ES-I3 (cell line): ENCODE measurements at regions not wholly inside any gene's neighbourhood (a gene's known extent, or its start where the extent isn't known, plus 50 kb on each side); places are given as distances from the start of the nearest gene placed in this dataset.

ENCODE experiments used
- H3K36me3 ChIP-seq: 2 replicates; pipeline ENCODE4 v1.6.1; 2013; ENCODE audit warnings: mild to moderate bottlenecking, low read length, control low read depth, moderate library complexity; ENCODE audit not compliant: insufficient read depth
- H3K4me1 ChIP-seq: 2 replicates; pipeline ENCODE4 v1.6.1; 2013; ENCODE audit warnings: mild to moderate bottlenecking, control low read depth, low read length; ENCODE audit not compliant: insufficient read depth
- H3K9ac ChIP-seq: 2 replicates; pipeline ENCODE4 v1.6.1; 2013; ENCODE audit warnings: low read depth, mild to moderate bottlenecking, low read length, moderate library complexity
- H3K9me3 ChIP-seq: 2 replicates; pipeline ENCODE4 v1.6.1; 2013; ENCODE audit warnings: mild to moderate bottlenecking, low read length, moderate library complexity; ENCODE audit not compliant: control insufficient read depth, insufficient read depth

DNA sequence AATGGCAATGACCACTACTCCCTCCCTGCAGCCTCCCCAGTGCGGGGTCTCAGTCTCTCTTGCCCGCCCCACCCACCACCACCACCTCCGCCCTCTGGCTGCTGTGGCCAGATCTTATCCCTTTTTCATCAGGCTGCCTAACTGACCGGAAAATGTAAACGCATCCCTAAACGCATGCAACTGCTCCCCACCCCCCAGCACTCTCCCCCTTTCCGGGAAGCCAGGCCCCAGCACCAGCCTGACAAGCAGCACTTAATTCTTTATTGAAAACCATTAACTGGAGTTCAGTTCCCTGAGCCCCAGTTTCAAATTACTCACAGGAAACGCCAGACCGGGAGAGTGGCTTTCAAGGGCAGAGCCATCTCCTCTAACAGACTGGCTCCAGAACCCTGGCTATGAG lies 147.7 kb downstream of the DMRTA2 start:
- Histone ChIP-seq H3K36me3 (no peaks in the 10 kb centered on the region), H3K4me1 (peaks cover 22% of the 10 kb centered on the region), H3K9ac (no peak overlapping the region), H3K9me3 (no peaks in the 10 kb centered on the region)

DNA sequence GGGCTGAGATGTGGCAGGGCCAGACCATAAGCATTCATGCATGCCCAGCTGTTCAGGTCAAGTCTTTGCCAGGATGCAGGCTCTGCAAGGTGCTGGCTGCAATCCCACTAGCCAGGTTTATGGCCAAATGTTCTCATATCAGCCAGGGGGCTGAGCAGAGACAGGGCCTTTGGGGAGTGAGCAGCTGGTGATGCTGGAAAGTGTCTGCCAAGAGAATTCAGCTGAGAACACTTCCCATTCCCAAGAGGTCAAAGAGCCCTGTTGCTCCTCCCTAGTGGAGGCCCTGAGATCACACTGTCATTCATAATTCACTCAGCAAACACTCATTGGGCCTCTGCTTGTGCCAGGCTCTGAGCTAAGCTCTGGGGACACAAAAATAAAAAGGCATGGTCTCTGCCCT lies 150.3 kb downstream of the DMRTA2 start:
- Histone ChIP-seq H3K4me1 (peaks cover 17% of the 10 kb centered on the region), H3K9me3 (no peaks in the 10 kb centered on the region), H3K9ac (no peak overlapping the region), H3K36me3 (no peaks in the 10 kb centered on the region)

DNA sequence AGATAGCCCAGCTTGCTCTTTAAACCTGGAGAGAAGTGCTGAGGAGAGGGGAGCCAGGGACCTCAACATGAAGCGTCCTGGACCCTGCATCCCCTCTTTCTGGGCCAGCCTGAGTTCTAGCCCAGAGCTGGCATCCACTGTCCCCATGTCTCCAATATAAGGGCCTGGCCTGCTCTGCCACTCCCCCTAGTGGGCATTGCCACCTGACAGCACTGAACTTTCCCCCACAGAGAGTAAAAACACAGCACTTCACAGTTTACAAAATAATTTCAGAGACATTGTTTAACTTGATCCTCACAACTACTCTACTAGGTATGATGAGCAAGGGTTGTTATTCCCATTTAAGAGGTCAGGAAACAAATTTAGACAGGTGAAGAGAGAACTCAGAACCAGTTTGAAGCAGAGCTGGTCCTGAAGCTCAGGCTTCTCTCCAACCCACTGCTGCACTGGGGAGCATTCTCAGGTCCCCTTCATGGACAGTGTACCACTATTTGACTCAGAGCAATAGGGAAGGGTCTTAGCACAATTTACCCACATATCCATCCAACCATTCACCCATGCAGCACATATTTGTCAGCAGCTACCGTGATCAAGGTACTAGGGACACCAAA lies 151.2 kb downstream of the DMRTA2 start:
- Histone ChIP-seq H3K9me3 (no peaks in the 10 kb centered on the region), H3K4me1 (peaks cover 12% of the 10 kb centered on the region), H3K9ac (no peak overlapping the region), H3K36me3 (no peaks in the 10 kb centered on the region)

DNA sequence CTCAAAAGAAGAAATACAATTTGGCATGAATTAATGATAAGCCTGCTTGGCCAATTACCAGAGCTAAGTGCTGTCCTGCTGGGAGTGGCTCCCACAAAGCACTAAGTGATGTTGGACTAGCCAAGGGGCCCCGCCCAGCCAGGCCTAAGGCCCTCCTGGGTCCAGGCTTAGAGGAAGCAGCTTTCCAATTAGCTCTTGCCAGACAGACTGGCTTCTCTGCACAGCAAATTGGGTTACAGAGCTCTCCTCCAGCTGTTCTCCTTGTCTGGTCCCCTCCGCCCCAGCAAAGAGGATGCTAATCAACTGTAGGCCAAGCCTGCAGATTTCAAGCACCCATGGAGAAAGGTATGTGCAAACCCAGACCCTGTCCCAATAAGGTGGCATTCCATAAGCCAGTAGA lies 151.9 kb downstream of the DMRTA2 start:
- H3K9me3 ChIP-seq: no peaks in the 10 kb centered on the region
- no peak overlapping the region for H3K9ac ChIP-seq
- H3K4me1 ChIP-seq: peaks cover 12% of the 10 kb centered on the region
- no peaks in the 10 kb centered on the region for H3K36me3 ChIP-seq

DNA sequence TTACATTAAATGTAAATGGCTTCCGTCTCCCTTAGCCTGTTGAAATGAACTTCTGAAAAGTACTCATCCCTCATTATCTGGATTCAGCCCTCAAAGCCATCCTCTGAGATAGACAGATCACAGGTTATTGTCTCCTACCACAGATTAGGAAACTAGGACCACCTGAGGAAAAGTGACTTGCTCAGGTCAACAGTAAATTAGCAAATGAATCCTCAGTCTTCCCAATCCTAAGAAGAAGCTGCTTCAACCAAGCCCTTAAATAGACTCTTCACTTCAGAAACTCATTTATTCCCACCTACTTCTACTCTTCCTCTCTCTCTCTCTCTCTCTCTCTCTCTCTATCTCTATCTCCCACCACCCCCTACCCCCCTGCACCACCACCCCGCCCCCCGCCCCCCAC lies 152.3 kb downstream of the DMRTA2 start:
- peaks cover 9% of the 10 kb centered on the region; the same call in 1 of the 2 replicates for H3K4me1 ChIP-seq
- H3K36me3 ChIP-seq: no peaks in the 10 kb centered on the region
- H3K9ac ChIP-seq: no peak overlapping the region
- H3K9me3 ChIP-seq: no peaks in the 10 kb centered on the region

DNA sequence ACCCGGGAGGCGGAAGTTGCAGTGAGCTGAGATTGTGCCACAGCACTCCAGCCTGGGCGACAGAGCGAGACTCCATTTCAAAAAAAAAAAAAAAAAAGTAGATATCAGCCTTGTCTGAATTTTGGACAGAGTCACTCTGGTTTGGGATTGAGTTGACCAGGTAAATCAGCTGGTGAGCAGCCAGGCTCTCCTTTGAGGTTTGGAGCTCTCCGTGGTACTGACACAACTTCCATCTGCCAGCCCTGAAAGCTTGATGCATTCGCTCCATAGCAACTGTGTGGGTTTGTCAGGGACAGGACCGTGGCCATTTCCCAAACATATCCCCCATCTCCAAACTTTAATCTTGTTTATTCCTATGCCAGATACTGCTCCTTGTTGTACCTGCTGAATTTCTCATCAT lies 155.2 kb downstream of the DMRTA2 start:
- no peaks in the 10 kb centered on the region for H3K4me1 ChIP-seq
- H3K9ac ChIP-seq: no peak overlapping the region
- no peaks in the 10 kb centered on the region for H3K36me3 ChIP-seq
- no peaks in the 10 kb centered on the region for H3K9me3 ChIP-seq

DNA sequence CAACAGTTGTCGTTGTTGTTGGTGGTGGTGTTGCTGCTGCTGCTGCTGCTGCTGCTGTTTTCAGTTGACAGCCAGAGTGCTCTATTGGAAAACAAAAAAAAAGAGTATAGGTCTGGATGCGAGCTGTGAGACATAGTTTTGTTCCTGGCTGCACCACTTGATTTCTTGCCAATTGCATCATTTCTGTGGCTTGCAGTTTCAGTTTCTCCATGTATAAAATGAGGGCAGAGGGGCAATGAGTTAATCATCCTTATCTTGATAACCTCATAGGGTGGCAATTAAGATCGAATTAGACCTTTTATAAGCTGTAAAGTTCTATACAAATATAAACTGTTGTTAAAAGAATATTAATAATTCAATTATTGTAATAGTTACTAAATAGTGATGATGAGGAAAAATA lies 156.7 kb downstream of the DMRTA2 start:
- Histone ChIP-seq H3K4me1 (no peaks in the 10 kb centered on the region), H3K36me3 (no peaks in the 10 kb centered on the region), H3K9ac (no peak overlapping the region), H3K9me3 (no peaks in the 10 kb centered on the region)

DNA sequence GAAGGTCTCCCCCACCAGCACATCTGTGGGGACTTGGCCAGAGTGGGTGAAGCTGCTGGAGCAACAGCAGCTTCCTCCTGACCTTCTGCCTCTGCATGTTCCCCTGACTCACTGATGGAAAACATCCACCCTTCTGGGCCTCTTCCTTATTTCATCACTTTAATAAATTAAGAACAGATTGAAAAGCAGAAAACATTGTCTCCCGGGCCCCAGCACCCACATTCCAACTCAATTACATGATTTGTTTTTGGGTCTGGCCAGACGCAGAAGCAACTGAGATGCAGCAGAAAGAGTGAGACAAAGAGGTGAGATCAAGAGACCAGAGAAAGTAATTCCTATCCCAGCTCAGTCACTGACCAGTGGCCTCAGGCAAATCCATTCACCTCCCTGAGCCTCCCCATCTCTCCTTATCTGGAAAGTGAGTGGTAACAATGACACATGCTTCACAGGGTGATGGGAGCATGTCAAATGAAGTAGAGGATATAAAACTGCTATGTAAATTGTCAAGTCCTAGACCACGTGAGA lies 157.1 kb downstream of the ELAVL4 start:
- Histone ChIP-seq H3K9ac (no peak overlapping the region), H3K4me1 (no peaks in the 10 kb centered on the region), H3K36me3 (no peaks in the 10 kb centered on the region), H3K9me3 (no peaks in the 10 kb centered on the region)

DNA sequence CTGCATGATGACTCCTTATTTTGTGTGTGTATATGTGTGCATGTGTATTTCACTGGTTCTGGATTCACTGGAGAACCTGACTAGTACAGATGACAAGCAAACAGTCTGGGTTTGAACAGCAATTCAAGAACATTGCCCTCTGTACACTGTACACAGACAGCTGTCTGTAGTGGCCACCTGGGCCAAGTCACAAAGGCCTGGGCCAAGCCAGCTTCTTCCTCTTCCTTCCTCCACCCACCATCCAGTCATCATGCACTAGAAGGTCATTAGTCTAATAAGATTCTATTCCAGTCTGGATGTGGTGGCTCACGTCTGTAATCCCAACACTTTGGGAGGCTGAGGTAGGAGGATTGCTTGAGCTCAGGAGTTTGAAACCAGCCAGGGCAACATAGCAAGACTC lies 155.9 kb downstream of the ELAVL4 start:
- Histone ChIP-seq H3K9me3 (no peaks in the 10 kb centered on the region), H3K9ac (no peak overlapping the region), H3K36me3 (no peaks in the 10 kb centered on the region), H3K4me1 (no peaks in the 10 kb centered on the region)

DNA sequence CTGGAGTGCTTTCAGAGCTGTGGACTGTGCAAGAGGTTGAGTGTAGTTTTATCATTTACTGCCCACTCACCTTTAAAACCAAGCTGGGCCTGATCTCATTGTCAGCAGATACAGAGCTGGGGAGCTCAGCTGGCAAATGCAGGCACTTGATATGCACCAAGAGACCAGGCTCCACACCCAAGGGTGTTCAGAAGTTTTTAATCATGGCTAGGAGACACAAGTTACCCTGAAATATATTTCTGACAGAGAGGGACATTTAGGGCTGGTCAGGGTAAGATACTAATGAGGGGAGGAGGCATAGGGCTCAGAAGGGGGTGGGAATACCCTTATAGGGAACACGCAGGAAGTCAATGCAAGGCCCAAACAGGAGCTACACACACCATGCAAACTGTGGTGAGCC lies 153.7 kb downstream of the ELAVL4 start:
- no peaks in the 10 kb centered on the region for H3K4me1 ChIP-seq
- no peaks in the 10 kb centered on the region for H3K9me3 ChIP-seq
- no peak overlapping the region for H3K9ac ChIP-seq
- no peaks in the 10 kb centered on the region for H3K36me3 ChIP-seq

DNA sequence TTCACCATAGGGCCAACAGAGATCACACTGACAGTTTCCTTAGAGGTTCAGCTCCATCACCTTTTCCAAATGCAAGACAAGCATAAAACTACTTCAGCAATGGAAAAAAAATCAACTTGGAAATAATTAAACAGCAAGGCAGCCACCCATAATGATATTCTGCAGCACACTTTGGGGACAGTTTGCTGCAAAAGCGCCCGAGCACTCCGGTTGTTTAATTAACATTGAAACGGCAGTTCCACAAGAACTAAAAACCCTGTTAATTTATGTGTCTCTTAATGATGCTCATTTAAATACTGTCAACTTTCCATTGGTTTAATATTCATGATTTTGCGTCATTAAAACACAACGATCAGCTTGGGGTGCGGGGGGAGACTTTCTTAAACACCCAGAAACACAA lies 153.2 kb downstream of the ELAVL4 start:
- Histone ChIP-seq H3K9ac (no peak overlapping the region), H3K4me1 (no peaks in the 10 kb centered on the region), H3K9me3 (no peaks in the 10 kb centered on the region), H3K36me3 (no peaks in the 10 kb centered on the region)

DNA sequence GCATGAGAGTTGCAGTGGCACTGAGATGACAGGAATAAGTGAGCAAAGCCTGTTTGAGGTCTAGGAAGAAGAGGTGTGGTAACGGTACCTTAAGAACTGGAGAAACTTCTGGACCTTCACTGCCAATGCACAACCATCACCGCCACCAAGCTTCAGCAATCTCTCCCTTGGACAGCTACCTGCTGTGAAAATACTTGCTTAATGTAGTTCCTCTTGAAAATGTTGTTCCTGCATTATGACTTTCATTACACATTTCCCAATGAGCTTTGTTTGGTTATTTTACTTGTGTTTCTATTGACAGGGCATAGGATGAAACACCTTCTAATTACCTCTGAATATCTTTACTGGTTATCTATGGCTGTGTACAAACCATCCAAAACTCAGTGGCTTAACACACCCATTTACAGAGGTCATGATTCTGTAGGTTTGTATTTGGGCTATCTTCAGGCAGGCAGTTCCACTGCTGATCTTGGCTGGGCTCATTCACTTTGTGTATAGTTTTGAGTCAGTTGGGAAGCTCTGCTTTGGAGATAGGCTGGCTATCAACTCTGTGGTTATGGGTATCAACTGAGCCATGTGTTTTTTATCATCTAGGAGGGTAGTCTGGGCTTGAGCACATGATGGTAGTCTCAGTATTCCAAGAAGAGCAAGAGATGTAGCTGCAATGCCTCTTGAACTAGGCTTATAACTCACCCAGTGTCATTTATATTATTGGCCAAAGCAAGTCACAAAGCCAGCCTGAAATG lies 149.4 kb downstream of the ELAVL4 start:
- no peak overlapping the region for H3K9ac ChIP-seq
- no peaks in the 10 kb centered on the region for H3K36me3 ChIP-seq
- no peaks in the 10 kb centered on the region for H3K4me1 ChIP-seq
- no peaks in the 10 kb centered on the region for H3K9me3 ChIP-seq

DNA sequence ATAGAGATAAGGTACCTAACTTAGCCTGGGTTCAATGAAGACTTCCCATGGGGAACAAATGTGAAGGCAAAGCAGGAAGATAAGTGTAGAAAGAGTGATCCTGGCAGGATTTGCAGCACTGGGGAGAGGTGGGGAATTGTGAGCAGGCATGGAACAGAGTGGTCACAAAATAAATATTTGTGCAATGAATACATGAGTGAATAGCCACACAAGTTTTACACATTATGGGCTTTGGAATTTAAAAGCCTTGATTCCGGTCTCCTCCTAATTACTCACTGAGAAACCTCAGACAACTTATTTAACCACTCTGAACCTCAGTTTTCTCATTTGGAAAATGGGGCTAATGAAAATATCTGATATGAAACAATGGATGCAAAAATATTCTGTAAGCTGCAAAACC lies 148.3 kb downstream of the ELAVL4 start:
- no peaks in the 10 kb centered on the region for H3K9me3 ChIP-seq
- H3K9ac ChIP-seq: no peak overlapping the region
- H3K36me3 ChIP-seq: no peaks in the 10 kb centered on the region
- no peaks in the 10 kb centered on the region for H3K4me1 ChIP-seq
